Gastrocnemius medialis (tissue), 4 donors: ENCODE measurements at regions not wholly inside any gene's neighbourhood (a gene's known extent, or its start where the extent isn't known, plus 50 kb on each side); places are given as distances from the start of the nearest gene placed in this dataset.

ENCODE experiments used
- ATAC-seq, 2 donors: fragments of 150-250 bp; one replicate each; pipeline ENCODE4 v1.9.1; 2016
- DNase-seq, 2 donors: peaks; one replicate each; pipeline ENCODE4 v3.0.0-alpha.2; 2019
- H3K27ac ChIP-seq, 4 donors: fragments of 200-600 bp; sonication (generic); 1 replicate in 1 of 4; 2 replicates in 3 of 4; pipeline ENCODE4 v1.5.1; 2016 to 2018; ENCODE audit warnings: mild to moderate bottlenecking in 2 of 4, moderate library complexity in 1 of 4
- H3K27me3 ChIP-seq, 3 donors: fragments of 200-600 bp; sonication (generic) in 2 of 3; 1 replicate in 1 of 3; 2 replicates in 2 of 3; pipeline versions ENCODE4 v1.5.1 to v1.6.0; 2016 to 2019; ENCODE audit warnings: mild to moderate bottlenecking in 1 of 3, moderate library complexity in 1 of 3
- H3K36me3 ChIP-seq, 2 donors: fragments of 200-600 bp; sonication (generic) in 1 of 2; one replicate each; pipeline ENCODE4 v1.5.1; 2017 to 2018
- H3K4me1 ChIP-seq, 2 donors: fragments of 200-600 bp; sonication (generic) in 1 of 2; one replicate each; pipeline ENCODE4 v1.5.1; 2016 to 2017; ENCODE audit warnings: mild to moderate bottlenecking in 2 of 2
- H3K4me3 ChIP-seq, 4 donors: fragments of 200-600 bp; sonication (generic) in 3 of 4; 1 replicate in 1 of 4; 2 replicates in 3 of 4; pipeline ENCODE4 v1.5.1; 2016 to 2019; ENCODE audit warnings: mild to moderate bottlenecking in 2 of 4
- H3K9me3 ChIP-seq, 3 donors: fragments of 200-600 bp; sonication (generic) in 2 of 3; 1 replicate in 1 of 3; 2 replicates in 2 of 3; pipeline ENCODE4 v1.5.1; 2016 to 2019
- CTCF ChIP-seq, 5 experiments: fragments of 450-650 bp in 3 of 5; fragments of 200-600 bp in 2 of 5; sonication (generic) in 2 of 5; IDR thresholded peaks in 4 of 5; conservative IDR thresholded peaks in 1 of 5; 1 replicate in 4 of 5; 2 replicates in 1 of 5; pipeline ENCODE4 v1.5.1; 2016 to 2019; ENCODE audit warnings: antibody characterized with exemption in 5 of 5, mild to moderate bottlenecking in 3 of 5, moderate library complexity in 3 of 5
- POLR2A ChIP-seq, 2 donors: fragments of 450-650 bp; IDR thresholded peaks; one replicate each; pipeline ENCODE4 v1.6.1; 2017; ENCODE audit warnings: antibody characterized with exemption in 2 of 2, mild to moderate bottlenecking in 2 of 2, moderate library complexity in 2 of 2
- in situ Hi-C, 4 donors: fragments of 200-750 bp; cut with MboI; loops; one replicate each; pipeline versions ENCODE4 v1.15.0 to v1.8.0; 2017; ENCODE audit warnings: low sequenced_read_pairs in 4 of 4
- intact Hi-C: fragments of 100-400 bp; cut with DNase I; formaldehyde crosslinking; loops from one replicate; pipeline ENCODE4 v1.15.1; 2023; ENCODE audit warnings: low total_unique reads

- in situ Hi-C loops (no loop called here), intact Hi-C loops (no loop called here)
- Histone ChIP-seq H3K9me3 (no peaks in the 10 kb centered on the region), H3K27me3 (no peaks in the 10 kb centered on the region), H3K27ac (no peak overlapping the region), H3K36me3 (no peaks in the 10 kb centered on the region), H3K4me3 (no peak overlapping the region), H3K4me1 (no peaks in the 10 kb centered on the region)
- DNase-seq (no peak), ATAC-seq (no peak)
- no peak for TF ChIP-seq POLR2A (IDR thresholded peaks at IDR 0.05)
- TF ChIP-seq CTCF (IDR thresholded peaks at IDR 0.05 in 4 of 5, conservative IDR thresholded peaks at IDR 0.05 in 1 of 5): no peak
Observed at GRCh38 chr22:47943729-47944700, 1181.6 kb downstream of the TBC1D22A start.

- TF ChIP-seq CTCF (IDR thresholded peaks at IDR 0.05 in 4 of 5, conservative IDR thresholded peaks at IDR 0.05 in 1 of 5) (no peak), POLR2A (IDR thresholded peaks at IDR 0.05) (no peak)
- H3K36me3 ChIP-seq: no peaks in the 10 kb centered on the region
- ATAC-seq: no peak
- H3K4me3 ChIP-seq: no peak overlapping the region
- H3K27me3 ChIP-seq: no peaks in the 10 kb centered on the region
- intact Hi-C loops (no loop called here), in situ Hi-C loops (no loop called here)
- H3K9me3 ChIP-seq: no peaks in the 10 kb centered on the region
- H3K27ac ChIP-seq: no peak overlapping the region
- no peak for DNase-seq
- H3K4me1 ChIP-seq: no peaks in the 10 kb centered on the region
Observed at GRCh38 chr22:47940211-47940610, 1177.8 kb downstream of the TBC1D22A start.

- TF ChIP-seq POLR2A (IDR thresholded peaks at IDR 0.05): no peak
- TF ChIP-seq CTCF (IDR thresholded peaks at IDR 0.05 in 4 of 5, conservative IDR thresholded peaks at IDR 0.05 in 1 of 5): no peak
- intact Hi-C loops: no loop called here
Observed at GRCh38 chr22:47933891-47934290, 1171.4 kb downstream of the TBC1D22A start.

GRCh38 chr22:47933226-47933625 is 1170.8 kb downstream of the TBC1D22A start:
- in situ Hi-C loops: no loop called here
- Histone ChIP-seq H3K4me3 (no peak overlapping the region), H3K9me3 (no peaks in the 10 kb centered on the region), H3K36me3 (no peaks in the 10 kb centered on the region), H3K27me3 (no peaks in the 10 kb centered on the region), H3K27ac (no peak overlapping the region), H3K4me1 (no peaks in the 10 kb centered on the region)
- DNase-seq: no peak
- TF ChIP-seq POLR2A (IDR thresholded peaks at IDR 0.05) (no peak), CTCF (IDR thresholded peaks at IDR 0.05 in 4 of 5, conservative IDR thresholded peaks at IDR 0.05 in 1 of 5) (no peak)
- intact Hi-C loops: no loop called here
- ATAC-seq: no peak

More at GRCh38 chr22:47933891-47934290, 1171.4 kb downstream of the TBC1D22A start:
- ATAC-seq: no peak
- in situ Hi-C loops: no loop called here
- Histone ChIP-seq H3K27ac (no peak overlapping the region), H3K4me3 (no peak overlapping the region), H3K36me3 (no peaks in the 10 kb centered on the region), H3K9me3 (no peaks in the 10 kb centered on the region), H3K27me3 (no peaks in the 10 kb centered on the region), H3K4me1 (no peaks in the 10 kb centered on the region)
- no peak for DNase-seq
